Endothelial cell of umbilical vein (primary cell): ENCODE measurements at regions not wholly inside any gene's neighbourhood (a gene's known extent, or its start where the extent isn't known, plus 50 kb on each side); places are given as distances from the start of the nearest gene placed in this dataset.

Experiments
- BruUV-seq: library from RNA; stranded (reverse); fragments of 400-500 nt; replicated peaks from 2 replicates; lab custom pipeline; 2021; lab: Mats Ljungman, UMichigan
- CTCF ChIA-PET: fragments of 300-600, 350-600 bp; sonication (Branson Sonifier 250); formaldehyde crosslinking; loops from one replicate; lab custom pipeline; 2021; ENCODE audit warnings: antibody characterized with exemption, inconsistent platforms; lab: Charles Lee
- POLR2A ChIA-PET: fragments of 300-600, 350-600 bp; sonication (Branson Sonifier 250); formaldehyde crosslinking; loops from one replicate; lab custom pipeline; 2021; ENCODE audit warnings: antibody characterized with exemption, inconsistent platforms; lab: Charles Lee
- DNase-seq: peaks from one replicate; pipeline ENCODE4 v3.0.0-alpha.2; 2011; ENCODE audit warnings: low read depth, low spot score
- FAIRE-seq: peaks from 2 replicates; lab custom pipeline; 2011; peaks lifted over from hg19 to GRCh38; lab: Jason Lieb, UNC
- H2AFZ ChIP-seq: 2 replicates; pipeline ENCODE4 v1.6.0; 2012; ENCODE audit warnings: low read depth, low read length, control low read depth, inconsistent platforms
- H3K27ac ChIP-seq: 2 replicates; pipeline ENCODE4 v1.5.1; 2011; ENCODE audit warnings: low read depth, mild to moderate bottlenecking, control low read depth, low read length, moderate library complexity; ENCODE audit not compliant: insufficient read depth
- H3K27me3 ChIP-seq, 2 experiments: 2 replicates each; pipeline versions ENCODE4 v1.6.0 to v1.6.1; 2011; ENCODE audit warnings: low read length in 2 of 2, mixed read lengths in 1 of 2; ENCODE audit not compliant: control insufficient read depth in 2 of 2, insufficient read depth in 2 of 2
- H3K36me3 ChIP-seq, 2 experiments: 2 replicates in 1 of 2; 3 replicates in 1 of 2; pipeline ENCODE4 v1.5.1; 2011; ENCODE audit warnings: low read length in 2 of 2, mild to moderate bottlenecking in 1 of 2, moderate library complexity in 1 of 2; ENCODE audit not compliant: control insufficient read depth in 2 of 2, insufficient read depth in 2 of 2; ENCODE audit errors: extremely low read depth in 1 of 2
- H3K4me1 ChIP-seq: 3 replicates; pipeline ENCODE4 v1.5.1; 2011; ENCODE audit warnings: mild to moderate bottlenecking, low read length; ENCODE audit not compliant: control insufficient read depth, insufficient read depth; ENCODE audit errors: extremely low read depth
- H3K4me2 ChIP-seq: 2 replicates; pipeline ENCODE4 v1.6.1; 2011; ENCODE audit warnings: low read length, control low read depth, mixed read lengths; ENCODE audit not compliant: insufficient read depth
- H3K4me3 ChIP-seq, 3 experiments: fragments of 200-600 bp in 1 of 3; sonication (generic), shearing (Covaris generic) in 1 of 3; replicated peaks in 1 of 3; 2 replicates each; pipeline ENCODE4 v1.5.1; 2011 to 2016; ENCODE audit warnings: control low read depth in 3 of 3, low read length in 3 of 3, mild to moderate bottlenecking in 2 of 3, inconsistent platforms in 1 of 3, low read depth in 1 of 3, moderate library complexity in 1 of 3; ENCODE audit not compliant: insufficient read depth in 1 of 3
- H3K79me2 ChIP-seq: 2 replicates; pipeline ENCODE4 v1.6.0; 2012; ENCODE audit warnings: low read length, inconsistent platforms; ENCODE audit not compliant: control insufficient read depth, insufficient read depth
- H3K9ac ChIP-seq: replicated peaks from 2 replicates; pipeline ENCODE3; 2011; ENCODE audit warnings: low read length, control low read depth; ENCODE audit not compliant: insufficient read depth; ENCODE audit errors: extremely low read depth
- H3K9me1 ChIP-seq: replicated peaks from 3 replicates; pipeline ENCODE4 v1.6.0; 2011; ENCODE audit warnings: mild to moderate bottlenecking, low read length; ENCODE audit not compliant: control insufficient read depth, insufficient read depth; ENCODE audit errors: extremely low read depth
- H3K9me3 ChIP-seq: replicated peaks from 2 replicates; pipeline ENCODE4 v1.5.1; 2012; ENCODE audit warnings: low read length, inconsistent platforms; ENCODE audit not compliant: control insufficient read depth, insufficient read depth
- H4K20me1 ChIP-seq: replicated peaks from 2 replicates; pipeline ENCODE3; 2011; ENCODE audit warnings: mild to moderate bottlenecking, low read length; ENCODE audit not compliant: control insufficient read depth, insufficient read depth; ENCODE audit errors: extremely low read depth
- EZH2 ChIP-seq: IDR thresholded peaks from 2 replicates; pipeline ENCODE4 v1.6.1; 2012; ENCODE audit warnings: borderline replicate concordance, low read depth, mild to moderate bottlenecking, moderate library complexity, low read length, inconsistent platforms; ENCODE audit not compliant: severe bottlenecking
- GATA2 ChIP-seq: IDR thresholded peaks from 2 replicates; pipeline ENCODE4 v1.7.0; 2011; ENCODE audit warnings: low read depth, mild to moderate bottlenecking, moderate library complexity, mixed read lengths, low read length; ENCODE audit not compliant: insufficient read length, insufficient read depth
- POLR2AphosphoS5 ChIP-seq: IDR thresholded peaks from 2 replicates; pipeline ENCODE4 v1.6.1; 2012; ENCODE audit warnings: low read depth, mild to moderate bottlenecking, control low read depth, low read length, moderate library complexity; ENCODE audit not compliant: insufficient read depth
- dilution Hi-C: fragments of 300-500 bp; cut with MboI; formaldehyde crosslinking; loops from one replicate; pipeline ENCODE4 v1.15.0; 2019; ENCODE audit warnings: low sequenced_read_pairs; ENCODE audit not compliant: extremely low pct_ligation_motif_present
- intact Hi-C: fragments of 100-400 bp; cut with micrococcal nuclease; formaldehyde crosslinking; loops from one replicate; pipeline ENCODE4 v1.10.0; 2022
- TF ChIP-seq, protein P1 (sequence below): IDR thresholded peaks from 2 replicates; pipeline ENCODE4 v1.6.1; 2011; ENCODE audit not compliant: insufficient read depth, insufficient read length
- TF ChIP-seq, protein P2 (sequence below), 2 donors: IDR thresholded peaks; 1 replicate in 1 of 2; 2 replicates in 1 of 2; pipeline ENCODE4 v1.5.1; 2011; ENCODE audit warnings: low read length in 2 of 2, mild to moderate bottlenecking in 2 of 2, moderate library complexity in 2 of 2, control low read depth in 1 of 2, inconsistent platforms in 1 of 2, low read depth in 1 of 2; ENCODE audit not compliant: insufficient read depth in 1 of 2; ENCODE audit errors: extremely low read depth in 1 of 2

DNA sequence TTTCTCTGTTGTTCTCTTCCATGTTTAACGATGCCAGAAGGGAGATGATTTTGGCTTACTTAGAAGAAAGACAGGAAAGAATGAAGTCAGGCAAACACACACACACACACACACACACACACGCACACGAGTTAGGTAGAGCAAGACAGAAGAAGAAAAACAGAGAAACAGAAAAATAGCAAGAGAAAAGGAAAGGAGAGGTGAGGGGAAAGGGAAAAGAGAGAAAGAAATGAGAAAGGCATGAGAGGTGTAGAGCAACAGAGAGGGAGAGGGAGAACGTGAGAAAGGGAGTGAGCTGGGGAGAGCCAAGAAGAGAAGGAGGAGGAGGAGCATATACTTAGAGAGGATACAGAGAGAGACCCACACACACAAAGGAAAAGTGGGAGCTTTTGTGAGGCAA lies 385.3 kb downstream of the DOK5 start:
- intact Hi-C loops = no loop called here

DNA sequence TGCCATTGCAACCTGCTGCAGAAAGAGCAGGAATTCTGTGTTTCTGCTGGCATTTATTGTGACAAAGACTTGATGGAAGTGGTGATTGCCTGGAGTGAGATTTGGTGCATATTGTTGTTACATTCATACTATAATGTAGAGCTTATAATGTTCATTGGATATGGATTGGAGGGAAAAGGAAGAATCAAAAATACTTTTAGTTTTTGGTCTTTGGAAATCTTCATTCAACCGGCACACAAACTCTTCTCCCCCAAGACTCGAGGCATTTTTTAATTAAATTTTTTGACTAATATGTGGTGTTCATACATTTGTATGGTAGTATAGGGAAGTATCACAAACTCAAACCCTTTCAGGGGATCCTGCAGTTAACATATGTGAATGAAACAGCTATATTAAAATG lies 380.8 kb downstream of the DOK5 start:
- Histone ChIP-seq H3K9me3 (peaks cover 4% of the 10 kb centered on the region), H3K4me1 (no peaks in the 10 kb centered on the region), H3K4me3 (no peak overlapping the region), H4K20me1 (no peaks in the 10 kb centered on the region), H3K36me3 (no peaks in the 10 kb centered on the region), H3K79me2 (no peaks in the 10 kb centered on the region), H3K27me3 (no peaks in the 10 kb centered on the region), H2AFZ (no peak overlapping the region), H3K27ac (no peak overlapping the region), H3K4me2 (no peak overlapping the region), H3K9ac (no peak overlapping the region), H3K9me1 (no peaks in the 10 kb centered on the region)
- FAIRE-seq = no peak
- no TSS peak for BruUV-seq
- dilution Hi-C loops (no loop called here), intact Hi-C loops (no loop called here)
- no peak for DNase-seq
- TF ChIP-seq EZH2 = no peak
- TF ChIP-seq, protein P1, sequence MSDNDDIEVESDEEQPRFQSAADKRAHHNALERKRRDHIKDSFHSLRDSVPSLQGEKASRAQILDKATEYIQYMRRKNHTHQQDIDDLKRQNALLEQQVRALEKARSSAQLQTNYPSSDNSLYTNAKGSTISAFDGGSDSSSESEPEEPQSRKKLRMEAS = no peak
- TF ChIP-seq GATA2 = no peak
- CTCF ChIA-PET = no interaction called here
- POLR2A ChIA-PET = no interaction called here

More for the DNA sequence above, 385.3 kb downstream of the DOK5 start:
- no TSS peak for BruUV-seq
- no peak overlapping the region for H3K4me2 ChIP-seq
- no peak overlapping the region for H3K9ac ChIP-seq
- ChIA-PET POLR2A (no interaction called here), CTCF (no interaction called here)
- no peaks in the 10 kb centered on the region for H3K36me3 ChIP-seq
- dilution Hi-C loops = no loop called here
- H3K9me1 ChIP-seq = no peaks in the 10 kb centered on the region
- TF ChIP-seq, protein P2, sequence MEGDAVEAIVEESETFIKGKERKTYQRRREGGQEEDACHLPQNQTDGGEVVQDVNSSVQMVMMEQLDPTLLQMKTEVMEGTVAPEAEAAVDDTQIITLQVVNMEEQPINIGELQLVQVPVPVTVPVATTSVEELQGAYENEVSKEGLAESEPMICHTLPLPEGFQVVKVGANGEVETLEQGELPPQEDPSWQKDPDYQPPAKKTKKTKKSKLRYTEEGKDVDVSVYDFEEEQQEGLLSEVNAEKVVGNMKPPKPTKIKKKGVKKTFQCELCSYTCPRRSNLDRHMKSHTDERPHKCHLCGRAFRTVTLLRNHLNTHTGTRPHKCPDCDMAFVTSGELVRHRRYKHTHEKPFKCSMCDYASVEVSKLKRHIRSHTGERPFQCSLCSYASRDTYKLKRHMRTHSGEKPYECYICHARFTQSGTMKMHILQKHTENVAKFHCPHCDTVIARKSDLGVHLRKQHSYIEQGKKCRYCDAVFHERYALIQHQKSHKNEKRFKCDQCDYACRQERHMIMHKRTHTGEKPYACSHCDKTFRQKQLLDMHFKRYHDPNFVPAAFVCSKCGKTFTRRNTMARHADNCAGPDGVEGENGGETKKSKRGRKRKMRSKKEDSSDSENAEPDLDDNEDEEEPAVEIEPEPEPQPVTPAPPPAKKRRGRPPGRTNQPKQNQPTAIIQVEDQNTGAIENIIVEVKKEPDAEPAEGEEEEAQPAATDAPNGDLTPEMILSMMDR (IDR thresholded peaks at IDR 0.05; ENCODE audit: extremely low read depth in 1 of 2, insufficient read depth in 1 of 2, low read depth in 1 of 2, low read length in 2 of 2) = no peak
- TF ChIP-seq GATA2 = no peak
- no peak for TF ChIP-seq EZH2
- TF ChIP-seq POLR2AphosphoS5 = no peak
- no peak for FAIRE-seq
- H3K4me3 ChIP-seq = no peak overlapping the region
- no peaks in the 10 kb centered on the region for H3K27me3 ChIP-seq
- H2AFZ ChIP-seq = no peak overlapping the region
- H3K4me1 ChIP-seq = no peaks in the 10 kb centered on the region
- H3K27ac ChIP-seq = no peak overlapping the region
- H3K79me2 ChIP-seq = no peaks in the 10 kb centered on the region
- no peak for DNase-seq
- H4K20me1 ChIP-seq = no peaks in the 10 kb centered on the region
- no peaks in the 10 kb centered on the region for H3K9me3 ChIP-seq
